ENCODE measurements at regions not wholly inside any gene's neighbourhood (a gene's known extent, or its start where the extent isn't known, plus 50 kb on each side); places are given as distances from the start of the nearest gene placed in this dataset.

GRCh38 chr3:80492162-80492561 lies 724.4 kb upstream of the ROBO1 start:
- TF ChIP-seq CTCF (IDR thresholded peaks at IDR 0.05) (no peak), POLR2A (IDR thresholded peaks at IDR 0.05) (no peak)

Data from esophagus squamous epithelium (tissue), 4 donors.